Common myeloid progenitor, CD34-positive (primary cell): ENCODE measurements at regions not wholly inside any gene's neighbourhood (a gene's known extent, or its start where the extent isn't known, plus 50 kb on each side); places are given as distances from the start of the nearest gene placed in this dataset.

Experiments
- CTCF ChIA-PET: fragments of 350-600 bp; sonication (Branson Sonifier 250); formaldehyde crosslinking; loops from one replicate; lab custom pipeline; 2021; ENCODE audit warnings: antibody characterized with exemption; lab: Charles Lee
- POLR2A ChIA-PET: fragments of 350-600 bp; sonication (Branson Sonifier 250); formaldehyde crosslinking; loops from one replicate; lab custom pipeline; 2021; ENCODE audit warnings: antibody characterized with exemption; lab: Charles Lee
- DNase-seq, 3 donors: peaks; one replicate each; pipeline versions ENCODE4 v3.0.0 to v3.0.0-alpha.2; 2013
- H3K27ac ChIP-seq, 2 experiments: 1 replicate in 1 of 2; 2 replicates in 1 of 2; pipeline ENCODE4 v1.7.0; 2013; ENCODE audit warnings: inconsistent platforms in 2 of 2, low read length in 2 of 2, mild to moderate bottlenecking in 2 of 2, low read depth in 1 of 2, moderate library complexity in 1 of 2; ENCODE audit not compliant: severe bottlenecking in 2 of 2, insufficient read depth in 1 of 2, poor library complexity in 1 of 2
- H3K27me3 ChIP-seq, 5 experiments: replicated peaks in 2 of 5; 1 replicate in 3 of 5; 2 replicates in 2 of 5; pipeline versions ENCODE4 v1.6.1 to v1.7.0; 2013; ENCODE audit warnings: low read length in 4 of 5, mild to moderate bottlenecking in 2 of 5, moderate library complexity in 2 of 5, inconsistent platforms in 1 of 5; ENCODE audit not compliant: insufficient read depth in 5 of 5, control insufficient read depth in 4 of 5
- H3K36me3 ChIP-seq, 4 experiments: 1 replicate in 2 of 4; 2 replicates in 2 of 4; pipeline versions ENCODE4 v1.6.1 to v1.7.0; 2013; ENCODE audit warnings: low read length in 3 of 4, control low read depth in 1 of 4, mild to moderate bottlenecking in 1 of 4; ENCODE audit not compliant: control insufficient read depth in 4 of 4, insufficient read depth in 4 of 4
- H3K4me1 ChIP-seq, 4 experiments: 1 replicate in 3 of 4; 2 replicates in 1 of 4; pipeline versions ENCODE4 v1.6.1 to v1.7.1; 2013; ENCODE audit warnings: low read length in 3 of 4, mild to moderate bottlenecking in 3 of 4, control low read depth in 1 of 4, inconsistent platforms in 1 of 4, moderate library complexity in 1 of 4; ENCODE audit not compliant: control insufficient read depth in 4 of 4, insufficient read depth in 4 of 4; ENCODE audit errors: control extremely low read depth in 1 of 4
- H3K4me3 ChIP-seq, 7 experiments: 1 replicate in 4 of 7; 2 replicates in 3 of 7; pipeline versions ENCODE4 v1.5.1 to v1.7.0; 2013; ENCODE audit warnings: mild to moderate bottlenecking in 7 of 7, low read length in 6 of 7, moderate library complexity in 6 of 7, inconsistent platforms in 2 of 7, low read depth in 2 of 7, control low read depth in 1 of 7; ENCODE audit not compliant: insufficient read depth in 4 of 7, control insufficient read depth in 1 of 7; ENCODE audit errors: extremely low read depth in 1 of 7
- H3K9me3 ChIP-seq, 5 experiments: 1 replicate in 4 of 5; 2 replicates in 1 of 5; pipeline versions ENCODE4 v1.6.1 to v1.7.1; 2013; ENCODE audit warnings: low read length in 4 of 5, mild to moderate bottlenecking in 2 of 5, inconsistent platforms in 1 of 5, low read depth in 1 of 5, moderate library complexity in 1 of 5; ENCODE audit not compliant: control insufficient read depth in 4 of 5, insufficient read depth in 2 of 5; ENCODE audit errors: control extremely low read depth in 1 of 5
- WGBS: methylation state at CpG from one replicate; pipeline ENCODE4 v1.1.5; 2013; ENCODE audit not compliant: insufficient coverage; 5-methylcytosine and 5-hydroxymethylcytosine counted together

GRCh38 chr11:107276077-107276476 is 181.5 kb downstream of the CWF19L2 start:
- no peak overlapping the region for H3K4me3 ChIP-seq

GRCh38 chr11:107275632-107276031 is 182.0 kb downstream of the CWF19L2 start:
- Histone ChIP-seq H3K9me3 (peaks cover 0 to 1% (median 0%) of the 10 kb centered on the region in 5 experiments), H3K36me3 (no peaks in the 10 kb centered on the region), H3K4me1 (no peaks in the 10 kb centered on the region), H3K4me3 (no peak overlapping the region), H3K27ac (no peak overlapping the region), H3K27me3 (no peaks in the 10 kb centered on the region)
- 100% methylated on average over 1 of the region's 1 CpG for WGBS
- POLR2A ChIA-PET, result no interaction called here
- no peak for DNase-seq
- CTCF ChIA-PET, result no interaction called here

More at GRCh38 chr11:107276077-107276476, 181.5 kb downstream of the CWF19L2 start:
- no peak for DNase-seq
- Histone ChIP-seq H3K36me3 (no peaks in the 10 kb centered on the region), H3K27ac (no peak overlapping the region), H3K4me1 (no peaks in the 10 kb centered on the region), H3K9me3 (peaks cover 0 to 1% (median 0%) of the 10 kb centered on the region in 5 experiments), H3K27me3 (no peaks in the 10 kb centered on the region)
- WGBS, result 89% methylated on average over 1 of the region's 2 CpGs
- POLR2A ChIA-PET, result no interaction called here
- CTCF ChIA-PET, result no interaction called here

- no peaks in the 10 kb centered on the region for H3K36me3 ChIP-seq
- no peak overlapping the region for H3K27ac ChIP-seq
- H3K4me1 ChIP-seq, result no peaks in the 10 kb centered on the region
- H3K9me3 ChIP-seq, result no peaks in the 10 kb centered on the region
- CTCF ChIA-PET, result no interaction called here
- H3K27me3 ChIP-seq, result no peaks in the 10 kb centered on the region
- DNase-seq, result no peak
- WGBS, result 98% methylated on average over 3 of the region's 4 CpGs
- no peak overlapping the region for H3K4me3 ChIP-seq
- POLR2A ChIA-PET, result interaction anchor here (0.6 kb wide), 1 partner anchor 79 kb away, joined by 3 read pairs; no protein-coding TSS in a partner anchor
Measured at GRCh38 chr11:107274138-107274537, 183.5 kb downstream of the CWF19L2 start.

GRCh38 chr11:107272561-107272960 is 185.1 kb downstream of the CWF19L2 start:
- Histone ChIP-seq H3K9me3 (no peaks in the 10 kb centered on the region), H3K36me3 (no peaks in the 10 kb centered on the region), H3K4me1 (no peaks in the 10 kb centered on the region), H3K27me3 (no peaks in the 10 kb centered on the region), H3K4me3 (no peak overlapping the region), H3K27ac (no peak overlapping the region)
- ChIA-PET CTCF (no interaction called here), POLR2A (no interaction called here)
- DNase-seq, result no peak
- WGBS, result 100% methylated on average over 1 of the region's 5 CpGs

GRCh38 chr11:107271425-107271824 is 186.2 kb downstream of the CWF19L2 start:
- no peaks in the 10 kb centered on the region for H3K9me3 ChIP-seq
- no peak overlapping the region for H3K4me3 ChIP-seq
- ChIA-PET POLR2A (no interaction called here), CTCF (no interaction called here)
- no peaks in the 10 kb centered on the region for H3K27me3 ChIP-seq
- no peaks in the 10 kb centered on the region for H3K36me3 ChIP-seq
- H3K27ac ChIP-seq, result no peak overlapping the region
- no peak for DNase-seq
- no peaks in the 10 kb centered on the region for H3K4me1 ChIP-seq
- WGBS, result 97% methylated on average over 4 of the region's 7 CpGs

GRCh38 chr11:107268977-107269376 is 188.6 kb downstream of the CWF19L2 start:
- CTCF ChIA-PET, result no interaction called here
- DNase-seq, result no peak
- no peaks in the 10 kb centered on the region for H3K4me1 ChIP-seq
- WGBS, result 92% methylated on average over 2 of the region's 3 CpGs
- H3K36me3 ChIP-seq, result no peaks in the 10 kb centered on the region
- no peak overlapping the region for H3K27ac ChIP-seq
- no peak overlapping the region for H3K4me3 ChIP-seq
- H3K9me3 ChIP-seq, result no peaks in the 10 kb centered on the region
- no peaks in the 10 kb centered on the region for H3K27me3 ChIP-seq
- POLR2A ChIA-PET, result no interaction called here

GRCh38 chr11:107266455-107266854 is 191.2 kb downstream of the CWF19L2 start:
- POLR2A ChIA-PET, result no interaction called here
- Histone ChIP-seq H3K4me3 (no peak overlapping the region), H3K27ac (no peak overlapping the region), H3K36me3 (no peaks in the 10 kb centered on the region), H3K27me3 (no peaks in the 10 kb centered on the region), H3K4me1 (no peaks in the 10 kb centered on the region), H3K9me3 (no peaks in the 10 kb centered on the region)
- DNase-seq, result no peak
- WGBS, result 93% methylated on average over 3 of the region's 3 CpGs
- CTCF ChIA-PET, result no interaction called here
